MV-4-11 (cell line): ENCODE measurements at regions not wholly inside any gene's neighbourhood (a gene's known extent, or its start where the extent isn't known, plus 50 kb on each side); places are given as distances from the start of the nearest gene placed in this dataset.

Experiments used
- DNase-seq: peaks from one replicate; lab custom pipeline; 2025; lab: John Stamatoyannopoulos, UW

DNA sequence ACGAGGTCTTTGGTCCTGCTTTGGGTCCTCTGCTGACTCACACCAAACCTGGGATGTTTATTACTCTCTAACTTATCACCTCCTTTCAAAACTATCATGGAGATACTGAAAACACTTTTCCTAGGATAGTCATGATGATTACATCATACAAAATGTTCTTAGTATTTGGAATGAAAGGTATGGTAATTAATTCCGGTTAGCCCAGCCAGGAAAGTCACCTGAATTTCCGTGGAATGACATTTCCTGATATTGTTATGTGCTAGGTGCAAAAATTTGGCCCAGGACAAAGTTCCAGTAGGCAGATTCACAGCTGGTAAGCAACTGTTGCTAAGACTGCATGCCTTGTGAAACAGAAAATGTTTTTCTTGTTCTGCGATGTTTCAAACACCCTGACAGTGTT is 203.4 kb downstream of the ZNF648 start:
- DNase-seq, result no peak
